HepG2 (cell line): ENCODE measurements at regions not wholly inside any gene's neighbourhood (a gene's known extent, or its start where the extent isn't known, plus 50 kb on each side); places are given as distances from the start of the nearest gene placed in this dataset.

ENCODE experiments used
- CBX5 ChIP-seq: sonication (generic); formaldehyde crosslinking; IDR thresholded peaks from 2 replicates; pipeline ENCODE4 v1.4.0; 2020; ENCODE audit warnings: missing genetic modification reagents, borderline replicate concordance
- CEBPB ChIP-seq: IDR thresholded peaks from 2 replicates; pipeline ENCODE4 v1.6.1; 2011; ENCODE audit warnings: low read depth, low read length, improper control_type of control experiment, borderline replicate concordance
- HOXA9 ChIP-seq: sonication (generic); formaldehyde crosslinking; IDR thresholded peaks from 2 replicates; pipeline ENCODE4 v1.8.1; 2022; ENCODE audit warnings: missing genetic modification reagents, mild to moderate bottlenecking, moderate library complexity, borderline replicate concordance
- JUN ChIP-seq: sonication (generic); formaldehyde crosslinking; IDR thresholded peaks from 2 replicates; pipeline ENCODE4 v1.4.0; 2020; ENCODE audit warnings: mild to moderate bottlenecking, missing genetic modification reagents
- KDM5B ChIP-seq: sonication (generic); formaldehyde crosslinking; IDR thresholded peaks from 2 replicates; pipeline ENCODE4 v1.4.0; 2020; ENCODE audit warnings: missing genetic modification reagents, mild to moderate bottlenecking, borderline replicate concordance
- MAZ ChIP-seq, 2 experiments: sonication (generic) in 1 of 2; formaldehyde crosslinking in 1 of 2; IDR thresholded peaks; 2 replicates each; pipeline versions ENCODE4 v1.5.0 to v1.6.1; 2012 to 2020; ENCODE audit warnings: low read depth in 2 of 2, mild to moderate bottlenecking in 2 of 2, borderline replicate concordance in 1 of 2, improper control_type of control experiment in 1 of 2, low read length in 1 of 2, missing genetic modification reagents in 1 of 2, moderate library complexity in 1 of 2
- SIX1 ChIP-seq: sonication (generic); formaldehyde crosslinking; IDR thresholded peaks from 2 replicates; pipeline ENCODE4 v1.4.0; 2020; ENCODE audit warnings: missing genetic modification reagents, borderline replicate concordance
- TBL1XR1 ChIP-seq: fragments of 150-350 bp; IDR thresholded peaks from 2 replicates; pipeline ENCODE4 v1.6.1; 2014; ENCODE audit warnings: borderline replicate concordance, low read length; ENCODE audit not compliant: partially characterized antibody
- ZNF850 ChIP-seq: sonication (generic); formaldehyde crosslinking; conservative IDR thresholded peaks from 2 replicates; pipeline ENCODE4 v1.9.0; 2021; ENCODE audit warnings: mild to moderate bottlenecking, missing genetic modification reagents
- TF ChIP-seq, protein P1 (sequence below): fragments of 450-650 bp; IDR thresholded peaks from 2 replicates; pipeline ENCODE4 v1.6.1; 2016
- TF ChIP-seq, protein P2 (sequence below): sonication (generic); formaldehyde crosslinking; IDR thresholded peaks from 2 replicates; pipeline ENCODE4 v1.5.0; 2020; ENCODE audit warnings: mild to moderate bottlenecking, missing genetic modification reagents, moderate library complexity

DNA sequence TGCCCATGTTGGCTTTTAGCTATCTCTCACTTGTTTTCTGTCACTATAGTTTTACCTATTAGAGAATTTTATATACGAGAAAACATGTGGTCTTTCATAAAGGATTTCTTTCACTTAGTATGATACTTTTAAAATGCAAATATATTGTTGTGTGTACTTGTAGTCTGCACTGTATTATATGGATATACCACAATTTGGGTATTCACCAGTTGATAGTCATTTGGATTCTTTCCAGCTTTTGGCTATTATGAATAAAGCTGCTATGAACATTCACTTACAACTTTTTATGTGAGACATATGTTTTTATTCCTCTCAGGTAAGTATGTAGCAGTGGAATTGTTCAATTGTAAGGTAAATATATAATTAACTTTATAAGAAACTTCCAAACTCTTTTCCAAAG, 441.5 kb downstream of the GPATCH2 start:
- TF ChIP-seq TBL1XR1: no peak
- TF ChIP-seq MAZ (IDR thresholded peaks at IDR 0.05; ENCODE audit: borderline replicate concordance, low read depth, low read length): no peak
- no peak for TF ChIP-seq MAZ (CRISPR knock-in tag; IDR thresholded peaks at IDR 0.05; ENCODE audit: low read depth)
- no peak for TF ChIP-seq CEBPB
- no peak for TF ChIP-seq CBX5 (CRISPR knock-in tag)
- TF ChIP-seq, protein P1, sequence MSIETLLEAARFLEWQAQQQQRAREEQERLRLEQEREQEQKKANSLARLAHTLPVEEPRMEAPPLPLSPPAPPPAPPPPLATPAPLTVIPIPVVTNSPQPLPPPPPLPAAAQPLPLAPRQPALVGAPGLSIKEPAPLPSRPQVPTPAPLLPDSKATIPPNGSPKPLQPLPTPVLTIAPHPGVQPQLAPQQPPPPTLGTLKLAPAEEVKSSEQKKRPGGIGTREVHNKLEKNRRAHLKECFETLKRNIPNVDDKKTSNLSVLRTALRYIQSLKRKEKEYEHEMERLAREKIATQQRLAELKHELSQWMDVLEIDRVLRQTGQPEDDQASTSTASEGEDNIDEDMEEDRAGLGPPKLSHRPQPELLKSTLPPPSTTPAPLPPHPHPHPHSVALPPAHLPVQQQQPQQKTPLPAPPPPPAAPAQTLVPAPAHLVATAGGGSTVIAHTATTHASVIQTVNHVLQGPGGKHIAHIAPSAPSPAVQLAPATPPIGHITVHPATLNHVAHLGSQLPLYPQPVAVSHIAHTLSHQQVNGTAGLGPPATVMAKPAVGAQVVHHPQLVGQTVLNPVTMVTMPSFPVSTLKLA: no peak
- TF ChIP-seq ZNF850: no peak
- TF ChIP-seq SIX1 (CRISPR knock-in tag): no peak
- TF ChIP-seq JUN (CRISPR knock-in tag): no peak
- TF ChIP-seq, protein P2, sequence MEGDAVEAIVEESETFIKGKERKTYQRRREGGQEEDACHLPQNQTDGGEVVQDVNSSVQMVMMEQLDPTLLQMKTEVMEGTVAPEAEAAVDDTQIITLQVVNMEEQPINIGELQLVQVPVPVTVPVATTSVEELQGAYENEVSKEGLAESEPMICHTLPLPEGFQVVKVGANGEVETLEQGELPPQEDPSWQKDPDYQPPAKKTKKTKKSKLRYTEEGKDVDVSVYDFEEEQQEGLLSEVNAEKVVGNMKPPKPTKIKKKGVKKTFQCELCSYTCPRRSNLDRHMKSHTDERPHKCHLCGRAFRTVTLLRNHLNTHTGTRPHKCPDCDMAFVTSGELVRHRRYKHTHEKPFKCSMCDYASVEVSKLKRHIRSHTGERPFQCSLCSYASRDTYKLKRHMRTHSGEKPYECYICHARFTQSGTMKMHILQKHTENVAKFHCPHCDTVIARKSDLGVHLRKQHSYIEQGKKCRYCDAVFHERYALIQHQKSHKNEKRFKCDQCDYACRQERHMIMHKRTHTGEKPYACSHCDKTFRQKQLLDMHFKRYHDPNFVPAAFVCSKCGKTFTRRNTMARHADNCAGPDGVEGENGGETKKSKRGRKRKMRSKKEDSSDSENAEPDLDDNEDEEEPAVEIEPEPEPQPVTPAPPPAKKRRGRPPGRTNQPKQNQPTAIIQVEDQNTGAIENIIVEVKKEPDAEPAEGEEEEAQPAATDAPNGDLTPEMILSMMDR: no peak
- no peak for TF ChIP-seq KDM5B (CRISPR knock-in tag)
- TF ChIP-seq HOXA9 (CRISPR knock-in tag): no peak
